HG03571 (cell line): ENCODE measurements at regions not wholly inside any gene's neighbourhood (a gene's known extent, or its start where the extent isn't known, plus 50 kb on each side); places are given as distances from the start of the nearest gene placed in this dataset.
"Not testable (repeated sequence)": the region's sequence is repeated elsewhere in the genome, so short reads cannot be mapped to it uniquely, and the experiment has no call there.

Source experiments
- ATAC-seq: cut with Tn5 transposase; IDR thresholded peaks from one replicate; pipeline ENCODE4 v1.9.1; 2021; ENCODE audit not compliant: unreplicated experiment

DNA sequence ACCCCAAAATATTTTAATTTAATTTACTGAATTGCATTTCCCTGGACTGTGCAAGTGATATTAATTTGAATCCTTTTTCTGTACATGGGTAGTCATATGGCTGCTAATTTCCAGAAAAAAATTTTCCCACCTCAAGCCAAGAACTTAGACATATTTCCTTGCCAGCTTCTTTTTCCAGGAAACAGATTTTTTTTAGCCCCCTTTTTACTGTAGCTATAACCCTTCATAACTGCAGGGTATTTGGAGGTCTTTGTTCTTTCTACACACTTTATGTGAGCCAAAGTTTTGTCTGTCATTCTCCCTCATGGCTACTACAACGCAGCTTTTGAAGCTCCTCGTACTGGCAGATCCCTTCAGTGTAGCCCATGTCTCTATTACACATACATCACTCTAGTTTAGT, 261.2 kb upstream of the PIK3R1 start:
- ATAC-seq, result no peak

DNA sequence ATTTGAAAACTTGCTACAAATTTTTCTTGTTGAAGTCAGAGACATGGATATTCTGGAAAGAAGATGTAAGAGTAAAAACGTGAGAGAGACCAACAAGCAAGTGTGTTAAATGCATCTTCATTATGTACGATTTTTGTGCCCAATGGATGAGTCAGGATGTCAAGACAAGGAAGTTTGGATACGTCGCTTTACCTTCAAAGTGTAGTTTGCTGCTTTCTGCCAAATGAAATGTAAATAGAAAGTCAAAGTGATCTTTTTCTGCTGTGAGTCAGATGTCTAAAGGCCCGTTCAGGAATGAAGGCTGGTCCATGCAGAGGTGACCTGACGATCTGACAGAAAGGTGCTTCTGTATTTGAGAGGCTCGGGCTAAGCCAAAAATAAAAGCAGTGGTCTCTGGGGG, 273.1 kb upstream of the PIK3R1 start:
- no peak for ATAC-seq

DNA sequence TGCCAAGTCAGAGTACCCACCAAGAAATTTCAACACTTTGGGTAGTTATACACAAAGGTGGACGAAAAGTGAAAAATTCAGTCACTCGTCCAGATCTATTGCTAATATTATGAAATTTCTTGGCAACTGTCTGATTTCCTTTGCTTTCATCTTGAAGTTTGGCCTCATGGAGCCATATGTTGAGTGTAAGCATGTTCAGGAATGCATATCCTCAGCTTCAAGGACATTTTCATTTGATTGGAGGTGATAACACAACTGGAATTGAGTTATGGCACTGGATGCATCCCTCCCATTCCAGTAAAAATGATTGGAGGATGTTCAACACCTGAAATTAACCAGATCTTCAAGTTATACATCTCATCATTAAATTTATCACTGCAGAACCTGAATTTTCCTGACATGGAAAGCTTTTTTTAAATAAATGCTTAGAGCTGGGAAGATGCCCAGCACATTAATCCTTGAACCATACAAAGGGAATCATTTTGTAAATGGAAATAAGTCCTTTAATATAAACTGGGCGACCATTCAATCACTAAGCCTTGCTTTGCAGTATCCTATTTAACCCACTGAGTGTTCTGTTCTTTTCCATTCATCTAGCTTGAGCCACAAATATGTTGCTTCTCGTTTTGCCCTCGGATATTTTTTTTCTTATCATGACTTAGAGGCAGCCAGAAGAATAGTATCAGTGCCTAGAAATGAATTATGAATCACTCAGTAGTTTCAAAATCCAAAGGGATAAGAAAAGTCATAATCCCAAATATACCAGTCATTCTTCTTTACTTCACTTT, 273.7 kb upstream of the PIK3R1 start:
- ATAC-seq, result no peak

DNA sequence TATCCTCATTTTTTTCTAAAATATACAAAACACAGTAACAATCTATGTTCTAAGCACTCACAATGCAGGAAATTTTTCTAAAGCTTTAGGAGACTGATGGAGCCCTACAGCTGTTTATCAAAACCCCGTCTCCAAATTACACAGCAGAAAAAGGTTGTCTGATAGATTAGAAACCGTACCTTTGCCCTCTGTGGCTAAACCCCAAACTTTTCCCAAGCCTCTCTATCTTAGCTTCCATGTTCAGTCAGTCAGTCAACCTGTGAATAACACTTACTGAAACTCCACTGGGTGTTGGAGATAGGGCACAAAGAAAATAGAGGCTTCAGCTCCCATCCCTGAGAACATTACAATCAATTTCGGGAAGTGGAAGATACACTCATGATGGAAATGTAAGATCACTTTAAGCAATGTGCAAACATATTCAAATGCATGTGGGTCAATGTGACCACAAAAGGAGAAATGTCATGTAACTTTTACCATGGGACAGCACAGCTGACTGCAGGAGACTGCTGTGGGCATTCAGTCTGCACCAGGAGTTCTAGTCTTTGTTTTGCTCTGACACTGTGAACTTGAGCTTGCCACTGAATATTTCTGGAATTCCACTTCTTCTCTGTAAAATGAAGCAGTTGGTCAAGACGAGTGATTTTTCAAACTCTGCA, 279.5 kb upstream of the PIK3R1 start:
- ATAC-seq, result no peak

DNA sequence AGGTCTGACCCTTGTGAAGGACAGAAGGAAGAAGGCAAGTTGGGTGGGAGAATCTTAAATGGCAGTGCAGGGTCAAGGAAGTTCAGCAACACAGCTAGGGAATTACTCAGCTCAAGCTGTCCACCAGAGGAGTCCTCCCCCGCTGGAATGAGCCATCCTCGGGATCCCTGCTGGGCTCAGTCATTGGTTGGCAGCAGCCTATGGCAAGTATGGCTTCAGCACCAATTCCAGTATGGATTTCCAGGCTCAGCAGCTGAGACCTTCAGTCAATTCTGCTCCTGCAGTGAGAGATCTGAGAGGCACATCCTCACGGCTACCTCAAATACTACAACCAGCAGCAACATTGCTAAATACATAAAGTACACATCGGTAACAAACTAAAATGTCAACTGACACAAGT, 280.6 kb upstream of the PIK3R1 start:
- no peak for ATAC-seq

DNA sequence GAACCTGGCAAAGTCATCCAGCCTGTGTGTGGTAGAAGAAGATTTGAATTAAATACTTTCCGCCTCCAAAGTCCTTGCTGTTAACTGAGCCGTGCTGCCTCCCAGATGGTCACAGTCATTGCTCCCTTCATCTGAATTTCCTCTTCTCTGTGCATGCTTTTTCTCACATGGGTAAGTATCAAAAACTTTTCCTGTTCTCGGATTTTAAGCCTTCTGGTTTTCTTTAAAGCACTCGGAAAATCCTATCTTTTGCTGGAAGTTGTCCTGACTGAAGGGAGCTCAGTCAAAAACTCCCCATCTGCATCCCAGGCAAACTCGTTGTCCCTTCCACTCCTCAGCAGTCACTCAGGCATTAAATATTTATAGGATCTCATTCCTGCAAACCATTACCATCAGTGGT, 290.0 kb upstream of the PIK3R1 start:
- ATAC-seq, result no peak

DNA sequence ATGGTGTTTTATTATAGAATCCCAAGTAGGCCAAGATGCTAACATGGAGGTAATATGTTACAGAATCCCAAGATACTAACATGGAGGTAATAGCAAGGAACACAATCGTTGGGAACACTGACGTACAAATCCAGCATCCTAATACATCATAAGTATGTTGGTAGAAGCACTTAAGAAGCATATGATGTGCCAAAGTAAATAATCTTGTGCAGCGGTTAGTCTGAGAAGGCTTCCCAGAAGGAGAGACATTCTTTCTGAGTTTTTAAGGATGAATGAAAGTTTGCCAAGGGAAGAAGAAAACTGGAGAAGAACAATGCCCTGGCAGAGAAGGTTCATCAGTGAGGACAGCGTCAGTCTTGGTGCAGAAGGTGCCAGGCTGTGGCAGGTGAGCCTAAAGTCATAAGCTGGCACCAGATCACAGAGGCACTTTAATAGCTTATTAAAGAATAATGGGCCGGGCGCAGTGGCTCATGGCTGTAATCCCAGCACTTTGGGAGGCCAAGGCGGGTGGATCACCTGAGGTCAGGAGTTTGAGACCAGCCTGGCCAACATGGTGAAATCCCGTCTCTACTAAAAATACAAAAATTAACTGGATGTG, 294.5 kb upstream of the PIK3R1 start:
- ATAC-seq, result no peak

DNA sequence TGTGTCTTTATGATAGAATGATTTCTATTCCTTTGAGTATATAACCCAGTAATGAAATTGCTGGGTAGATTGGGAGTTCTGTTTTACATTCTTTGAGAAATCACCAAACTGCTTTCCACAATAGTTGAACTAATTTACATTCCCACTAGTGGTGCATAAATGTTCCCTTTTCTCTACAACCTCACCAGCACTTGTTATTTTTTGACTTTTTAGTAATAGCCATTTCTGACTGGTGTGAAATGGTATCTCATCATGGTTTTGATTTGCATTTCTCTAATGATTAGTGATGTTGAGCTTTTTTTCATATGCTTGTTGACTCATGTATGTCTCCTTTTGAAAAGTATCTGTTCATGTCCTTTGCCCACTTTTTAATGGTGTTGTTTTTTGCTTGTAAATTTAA, 296.0 kb upstream of the PIK3R1 start:
- ATAC-seq, result not testable (repeated sequence)

DNA sequence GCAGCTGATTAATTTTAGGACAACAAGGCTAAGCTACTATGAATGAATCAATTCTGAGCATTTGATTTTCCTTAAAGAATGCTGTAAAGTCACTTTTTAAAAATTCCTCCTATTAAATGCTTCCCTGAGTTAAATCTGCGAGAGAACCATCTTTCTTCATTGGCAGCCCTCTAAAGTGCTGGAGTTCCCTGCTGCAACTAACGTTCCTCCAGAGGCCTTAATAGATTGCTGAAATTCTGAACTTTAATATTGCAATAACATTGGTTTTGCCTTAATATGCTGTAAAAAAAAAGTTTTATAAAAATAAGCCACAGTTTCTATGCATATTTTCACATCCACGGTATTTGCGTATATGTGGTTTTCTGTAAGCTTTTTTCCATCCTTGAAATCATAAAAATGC, 298.0 kb upstream of the PIK3R1 start:
- no peak for ATAC-seq

DNA sequence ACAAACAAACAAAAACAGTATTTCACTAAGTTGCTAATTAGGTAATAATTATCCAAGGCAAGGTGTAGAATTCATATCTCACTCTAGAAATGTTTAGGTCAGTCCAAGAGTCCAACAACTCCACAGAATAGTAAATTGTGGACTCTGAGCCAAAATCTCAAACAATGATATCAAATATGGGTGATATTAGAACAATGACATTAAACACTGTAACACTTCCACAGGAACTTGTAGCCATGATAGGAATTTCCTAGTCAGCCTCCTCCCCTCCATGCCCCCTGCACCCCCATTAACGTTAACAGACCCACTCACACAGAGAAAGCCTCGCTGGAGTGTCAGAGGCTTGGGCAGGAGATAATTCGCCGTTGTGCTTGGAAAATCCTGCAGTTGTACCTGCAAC, 305.0 kb upstream of the PIK3R1 start:
- no peak for ATAC-seq

DNA sequence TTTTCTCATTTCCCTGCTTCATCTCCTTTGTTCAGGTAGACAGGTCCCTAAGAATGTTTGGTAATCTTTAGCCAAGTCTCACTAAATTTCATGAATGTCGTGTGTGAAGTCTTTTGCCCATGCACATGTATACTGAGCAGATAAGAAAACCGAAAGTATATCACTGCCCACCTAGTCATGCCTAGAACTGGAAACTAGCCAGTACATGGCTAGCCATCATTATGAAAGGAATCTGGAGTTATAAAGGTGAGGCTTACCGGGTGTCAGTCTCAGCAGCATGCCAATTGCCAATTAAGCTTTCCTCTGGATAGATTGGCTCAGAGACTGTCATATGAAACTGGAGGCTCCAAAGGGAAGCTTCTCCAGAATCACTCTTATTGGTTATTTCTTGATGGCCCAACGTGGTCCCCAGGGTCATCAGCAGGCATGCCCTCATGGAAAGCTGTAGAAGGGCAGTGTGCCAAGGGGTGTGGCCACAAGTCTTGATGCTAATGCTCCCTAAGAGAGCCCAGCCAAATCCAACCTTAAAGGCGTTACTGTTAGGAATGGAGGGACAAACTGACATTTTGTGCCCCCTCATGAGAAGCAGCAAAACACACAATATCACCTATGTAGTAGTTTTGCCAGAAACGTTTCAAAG, 307.3 kb upstream of the PIK3R1 start:
- no peak for ATAC-seq

DNA sequence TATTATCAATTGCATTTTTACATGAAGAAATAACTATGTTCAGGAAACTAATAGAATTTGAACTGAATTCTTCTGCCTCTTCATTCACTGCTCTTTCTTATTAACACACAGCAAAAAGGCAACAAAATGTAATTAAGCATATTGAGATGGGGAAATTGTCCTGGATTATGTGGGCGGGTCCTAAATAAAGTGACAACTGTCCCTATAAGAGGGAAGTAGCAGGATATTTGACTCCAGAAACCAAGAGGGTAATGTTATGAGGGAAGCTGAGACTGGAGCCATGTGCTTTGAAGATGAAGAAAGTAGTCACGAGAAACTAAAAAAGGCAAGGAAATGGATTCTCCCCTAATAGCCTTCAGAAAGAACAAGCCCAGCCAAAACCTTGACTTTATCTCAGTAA, 311.2 kb upstream of the PIK3R1 start:
- ATAC-seq, result no peak

DNA sequence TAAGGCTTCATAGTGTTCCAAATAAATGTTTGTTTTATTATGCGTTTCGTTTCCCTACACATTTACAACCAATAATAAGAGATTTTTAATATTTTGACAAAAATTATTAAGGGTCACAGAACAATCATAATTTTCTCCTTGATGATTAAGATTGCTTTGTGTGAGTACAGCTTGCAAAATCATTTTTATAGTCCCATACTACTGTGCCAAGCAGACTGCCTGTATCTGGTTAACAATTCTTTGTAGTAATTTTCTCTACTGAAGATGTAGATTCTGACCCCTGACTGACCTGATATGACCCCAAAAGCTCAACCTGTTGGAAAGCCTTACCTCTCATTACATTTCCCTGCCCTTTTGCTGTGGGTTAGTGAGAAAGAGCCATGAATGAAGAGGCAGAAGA, 311.9 kb upstream of the PIK3R1 start:
- no peak for ATAC-seq

DNA sequence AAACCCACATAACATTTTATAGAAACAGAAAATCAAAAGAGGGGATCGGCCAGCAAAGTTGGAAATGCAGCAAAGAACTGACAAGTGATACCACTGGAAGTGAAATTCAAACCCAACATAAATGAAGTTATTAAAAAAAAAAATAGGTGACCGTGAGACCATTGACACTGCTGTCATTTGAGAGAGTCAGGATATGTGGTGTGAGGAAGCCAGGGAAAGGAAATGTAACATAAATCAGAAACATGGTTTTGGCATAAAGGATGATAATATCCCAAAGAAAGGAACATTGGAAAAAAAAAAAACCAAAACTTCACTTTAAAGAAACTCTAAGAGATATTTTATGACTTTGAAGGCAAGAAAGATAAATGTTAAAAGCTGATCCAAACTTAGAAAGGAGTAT, 312.4 kb upstream of the PIK3R1 start:
- ATAC-seq, result no peak

DNA sequence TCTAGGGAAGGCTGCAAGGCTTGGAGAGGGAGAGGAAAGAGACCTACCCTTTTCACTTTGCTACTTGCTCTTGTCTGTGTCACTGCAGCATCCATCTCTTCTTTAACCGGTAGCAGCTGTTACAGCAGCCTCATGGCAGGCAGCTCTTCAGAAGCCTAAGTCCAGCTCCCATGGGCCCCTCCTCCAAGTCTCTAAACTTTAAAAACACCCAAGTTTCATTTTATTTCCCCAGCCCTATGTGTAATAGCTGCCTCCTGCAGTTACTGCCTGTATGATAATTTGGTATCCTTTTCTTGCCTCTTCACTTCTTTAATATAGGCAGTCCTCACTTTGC, 313.1 kb upstream of the PIK3R1 start:
- no peak for ATAC-seq

DNA sequence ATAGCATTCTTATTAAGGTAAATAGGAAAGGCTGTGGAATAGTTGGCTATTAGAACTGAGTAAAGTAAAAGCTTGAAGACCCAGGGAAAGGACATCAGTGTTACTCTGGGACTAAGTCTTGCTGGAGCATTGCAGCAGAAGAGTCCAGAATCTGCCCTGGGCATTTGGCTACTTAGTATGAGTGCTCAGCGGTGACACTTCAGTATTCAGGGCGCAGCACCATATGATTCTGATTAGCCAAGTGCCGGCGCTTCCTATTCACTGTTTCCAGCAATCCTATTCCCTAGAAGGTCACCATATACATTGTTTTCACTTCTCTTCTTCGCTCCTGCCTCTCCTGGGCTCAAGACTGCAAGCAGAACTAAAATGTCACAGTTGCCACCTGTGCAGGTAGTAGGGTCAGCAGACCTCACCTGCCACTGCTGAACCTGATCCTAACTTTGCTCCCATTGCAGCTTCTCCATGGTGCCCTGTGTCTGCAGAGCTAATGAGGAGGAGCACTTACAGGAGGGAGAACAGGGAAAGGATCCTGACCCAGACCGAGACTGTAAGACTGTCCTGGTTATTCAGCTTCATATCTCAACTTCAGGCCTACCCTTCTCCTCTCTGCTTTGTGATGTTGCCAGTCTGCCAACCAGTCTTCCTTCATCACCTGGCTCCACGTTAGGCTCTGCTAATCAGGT, 313.6 kb upstream of the PIK3R1 start:
- no peak for ATAC-seq

DNA sequence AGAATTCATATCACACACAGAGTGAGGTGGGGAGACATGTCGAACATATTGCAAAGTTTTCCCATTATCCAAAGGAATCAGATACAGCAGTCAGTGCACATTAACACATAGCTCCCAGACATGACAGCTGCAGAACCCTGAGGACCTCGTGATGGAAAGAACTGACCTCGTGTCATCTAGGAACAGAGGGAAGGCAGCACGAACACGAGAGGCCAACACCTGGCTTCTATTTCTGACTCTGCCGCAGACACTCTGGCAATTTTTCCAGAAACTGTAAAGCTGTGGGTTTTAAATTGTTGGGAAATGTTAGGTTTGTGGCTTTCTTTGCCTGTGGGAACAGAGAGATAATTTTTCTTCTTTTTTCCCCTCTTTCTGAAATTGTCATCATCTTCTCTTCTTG, 315.0 kb upstream of the PIK3R1 start:
- no peak for ATAC-seq

DNA sequence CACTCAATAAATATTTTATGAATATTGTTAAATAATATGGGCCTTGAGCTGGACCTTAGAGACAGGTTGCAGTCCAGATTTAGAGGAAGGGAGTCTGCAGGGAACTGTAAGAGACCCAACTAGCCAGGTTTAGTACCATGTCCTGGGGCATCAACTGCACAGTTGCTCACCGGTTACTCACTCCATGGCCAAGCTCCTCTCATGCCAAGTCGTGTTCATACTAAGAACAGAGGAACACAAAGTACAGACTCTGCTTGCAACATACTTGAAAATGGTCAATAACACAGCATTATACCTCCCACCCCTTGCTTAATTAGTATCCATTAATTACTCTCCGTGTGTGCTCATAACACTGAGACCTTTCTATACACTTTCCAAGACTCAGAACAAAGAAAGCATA, 317.6 kb upstream of the PIK3R1 start:
- no peak for ATAC-seq

DNA sequence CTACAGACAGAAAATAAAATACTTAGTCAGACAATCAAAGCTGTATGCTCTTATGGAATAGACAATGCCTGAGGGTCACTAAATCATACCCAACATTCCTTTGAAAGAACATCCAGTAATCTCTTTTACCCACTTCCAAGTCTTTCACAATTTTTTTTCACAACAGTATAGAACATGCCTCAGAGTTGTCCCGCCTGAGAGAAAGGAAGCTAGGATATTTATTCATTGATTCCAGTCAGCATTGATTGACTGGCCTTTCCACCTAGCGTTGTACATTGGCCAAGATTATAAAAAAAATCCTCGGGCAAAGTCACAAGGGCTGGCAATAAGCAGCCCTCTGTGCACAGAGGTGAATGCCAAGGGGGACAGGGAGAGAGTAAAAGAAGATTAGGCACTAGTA, 318.1 kb upstream of the PIK3R1 start:
- no peak for ATAC-seq

DNA sequence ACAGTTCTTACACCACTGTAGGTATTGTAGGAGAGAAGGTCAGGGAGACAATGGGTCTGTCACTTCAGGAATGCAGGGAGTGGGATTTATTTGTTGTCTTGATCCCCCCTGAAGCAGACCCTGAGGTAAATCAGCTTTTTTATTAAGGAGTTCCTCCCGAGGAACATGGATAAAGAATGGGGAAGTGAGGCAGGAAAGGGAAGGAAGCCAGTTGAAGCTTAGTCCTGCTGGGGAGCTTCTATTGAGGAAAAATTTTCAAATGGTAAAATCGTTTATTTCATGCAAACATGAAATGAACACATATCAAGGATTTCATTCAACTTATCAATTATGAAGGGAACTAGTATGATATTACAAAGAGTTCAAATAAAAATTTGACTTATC, 318.6 kb upstream of the PIK3R1 start:
- ATAC-seq, result no peak

DNA sequence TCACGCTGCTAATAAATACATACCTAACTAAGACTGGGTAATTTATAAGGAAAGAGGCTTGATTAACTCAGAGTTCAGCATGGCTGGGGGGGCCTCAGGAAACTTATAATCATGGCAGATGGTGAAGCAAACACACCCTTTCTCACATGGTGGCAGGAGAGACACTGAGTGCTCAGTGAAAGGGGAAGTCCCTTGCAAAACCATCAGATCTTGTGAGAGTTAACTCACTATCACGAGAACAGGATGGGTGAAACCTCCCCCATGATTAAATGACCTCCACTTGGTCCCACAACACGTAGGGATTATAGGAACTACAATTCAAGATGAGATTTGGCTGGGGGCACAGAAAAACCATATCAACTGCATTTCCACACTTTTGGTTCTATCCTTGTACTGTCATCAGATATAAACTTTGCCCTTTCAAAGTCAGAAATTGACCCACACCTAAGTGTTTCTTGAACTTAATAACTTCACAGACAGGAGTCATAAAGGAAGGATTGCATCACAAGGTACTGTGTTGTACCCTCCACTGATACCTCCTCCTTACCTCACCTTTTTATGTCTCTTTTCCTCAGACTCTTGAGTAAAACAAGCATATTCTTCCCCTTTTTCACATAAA, 319.1 kb upstream of the PIK3R1 start:
- no peak for ATAC-seq
